Epithelial cell of proximal tubule (primary cell): ENCODE measurements at regions not wholly inside any gene's neighbourhood (a gene's known extent, or its start where the extent isn't known, plus 50 kb on each side); places are given as distances from the start of the nearest gene placed in this dataset.

ENCODE experiments used
- DNase-seq: peaks from one replicate; pipeline ENCODE4 v3.0.0-alpha.2; 2011; ENCODE audit warnings: low read depth
- H3K4me3 ChIP-seq: 2 replicates; pipeline ENCODE4 v1.5.1; 2011; ENCODE audit warnings: low read depth, mild to moderate bottlenecking, low read length
- CTCF ChIP-seq: conservative IDR thresholded peaks from 2 replicates; pipeline ENCODE4 v1.5.1; 2012; ENCODE audit warnings: low read depth, mild to moderate bottlenecking, low read length

GRCh38 chr10:9645928-9646600 lies 1371.6 kb upstream of the CELF2 start:
- no peak for DNase-seq
- TF ChIP-seq CTCF = no peak

GRCh38 chr10:9654261-9654660 lies 1363.4 kb upstream of the CELF2 start:
- no peak for DNase-seq
- no peak for TF ChIP-seq CTCF
- no peak overlapping the region for H3K4me3 ChIP-seq

More at GRCh38 chr10:9645928-9646600, 1371.6 kb upstream of the CELF2 start:
- H3K4me3 ChIP-seq = no peak overlapping the region

- TF ChIP-seq CTCF = no peak
- H3K4me3 ChIP-seq = no peak overlapping the region
- no peak for DNase-seq
Measured at GRCh38 chr10:9656386-9656785, 1361.3 kb upstream of the CELF2 start.

- H3K4me3 ChIP-seq = no peak overlapping the region
- no peak for DNase-seq
- no peak for TF ChIP-seq CTCF
Measured at GRCh38 chr10:9656996-9657395, 1360.7 kb upstream of the CELF2 start.

GRCh38 chr10:9657530-9657929 lies 1360.1 kb upstream of the CELF2 start:
- no peak for DNase-seq
- TF ChIP-seq CTCF = no peak
- H3K4me3 ChIP-seq = no peak overlapping the region

- DNase-seq = no peak
- TF ChIP-seq CTCF = no peak
- no peak overlapping the region for H3K4me3 ChIP-seq
Measured at GRCh38 chr10:9668411-9668810, 1349.3 kb upstream of the CELF2 start.

- DNase-seq = no peak
- no peak overlapping the region for H3K4me3 ChIP-seq
- no peak for TF ChIP-seq CTCF
Measured at GRCh38 chr10:9670911-9671310, 1346.8 kb upstream of the CELF2 start.
